ENCODE measurements at regions not wholly inside any gene's neighbourhood (a gene's known extent, or its start where the extent isn't known, plus 50 kb on each side); places are given as distances from the start of the nearest gene placed in this dataset.

GRCh38 chr3:30547716-30548115 is 58.7 kb upstream of the TGFBR2 start:
- H3K4me1 ChIP-seq (ENCODE audit: low read depth) = no peaks in the 10 kb centered on the region
- H3K36me3 ChIP-seq = no peaks in the 10 kb centered on the region
- DNase-seq (ENCODE audit: low read depth in 1 of 2, low spot score in 1 of 2) = no peak
- TF ChIP-seq CTCF (IDR thresholded peaks at IDR 0.05; ENCODE audit: low read depth, low read length) = no peak
- no peaks in the 10 kb centered on the region for H3K9me3 ChIP-seq (ENCODE audit: low read depth)
- H3K27me3 ChIP-seq = no peaks in the 10 kb centered on the region
- no peak overlapping the region for H3K4me3 ChIP-seq
- no peak overlapping the region for H3K27ac ChIP-seq

DNA sequence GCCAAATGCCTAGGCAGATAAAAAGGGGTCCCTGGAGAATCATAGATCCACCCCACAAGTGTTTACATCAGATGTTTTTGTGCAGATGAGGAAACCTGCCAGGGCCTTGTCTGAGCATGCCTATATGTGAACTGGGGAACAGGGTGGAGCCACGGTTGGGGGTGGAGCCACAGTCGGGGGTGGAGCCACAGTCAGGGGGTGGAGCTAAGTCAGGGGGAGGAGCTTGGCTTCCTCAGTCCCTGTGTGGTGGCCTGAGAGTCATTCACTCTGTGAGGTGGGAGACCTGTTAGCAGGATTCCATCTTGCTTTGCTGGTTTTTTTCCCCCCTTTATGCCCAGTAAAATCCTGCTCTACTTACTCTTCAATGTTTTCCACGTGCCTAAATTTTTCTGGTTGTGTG is 57.8 kb upstream of the TGFBR2 start:
- no peak for DNase-seq (ENCODE audit: low read depth in 1 of 2, low spot score in 1 of 2)

DNA sequence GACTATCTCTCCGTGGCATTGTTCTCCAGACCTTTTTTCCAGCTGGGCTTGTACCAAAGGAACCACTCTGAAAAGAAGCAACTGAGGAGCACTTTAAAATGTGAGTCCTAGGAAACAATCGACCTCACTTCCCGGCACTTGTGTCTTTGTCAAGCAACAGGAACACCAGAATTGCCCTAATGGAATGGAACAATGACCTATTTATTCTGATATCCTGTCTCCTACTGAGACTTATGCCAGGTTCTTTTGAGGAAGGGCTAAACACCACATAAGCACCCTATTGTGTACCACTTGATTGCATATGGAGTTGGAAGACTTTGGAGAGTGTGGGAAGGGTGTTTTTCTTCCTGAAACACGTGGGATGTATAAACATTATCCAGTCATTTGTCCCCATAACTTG is 56.8 kb upstream of the TGFBR2 start:
- peak in 1 of 2 donors; percentile 7 for DNase-seq (ENCODE audit: low read depth in 1 of 2, low spot score in 1 of 2)
- Histone ChIP-seq H3K36me3 (no peaks in the 10 kb centered on the region), H3K9me3 (ENCODE audit: low read depth) (no peaks in the 10 kb centered on the region), H3K27me3 (no peaks in the 10 kb centered on the region), H3K27ac (no peak overlapping the region), H3K4me3 (no peak overlapping the region), H3K4me1 (ENCODE audit: low read depth) (no peaks in the 10 kb centered on the region)
- no peak for TF ChIP-seq CTCF (IDR thresholded peaks at IDR 0.05; ENCODE audit: low read depth, low read length)

More for the DNA sequence above, 57.8 kb upstream of the TGFBR2 start:
- no peak overlapping the region for H3K4me3 ChIP-seq
- H3K27me3 ChIP-seq = no peaks in the 10 kb centered on the region
- no peaks in the 10 kb centered on the region for H3K9me3 ChIP-seq (ENCODE audit: low read depth)
- no peak overlapping the region for H3K27ac ChIP-seq
- H3K4me1 ChIP-seq (ENCODE audit: low read depth) = no peaks in the 10 kb centered on the region
- no peaks in the 10 kb centered on the region for H3K36me3 ChIP-seq
- TF ChIP-seq CTCF (IDR thresholded peaks at IDR 0.05; ENCODE audit: low read depth, low read length) = no peak

DNA sequence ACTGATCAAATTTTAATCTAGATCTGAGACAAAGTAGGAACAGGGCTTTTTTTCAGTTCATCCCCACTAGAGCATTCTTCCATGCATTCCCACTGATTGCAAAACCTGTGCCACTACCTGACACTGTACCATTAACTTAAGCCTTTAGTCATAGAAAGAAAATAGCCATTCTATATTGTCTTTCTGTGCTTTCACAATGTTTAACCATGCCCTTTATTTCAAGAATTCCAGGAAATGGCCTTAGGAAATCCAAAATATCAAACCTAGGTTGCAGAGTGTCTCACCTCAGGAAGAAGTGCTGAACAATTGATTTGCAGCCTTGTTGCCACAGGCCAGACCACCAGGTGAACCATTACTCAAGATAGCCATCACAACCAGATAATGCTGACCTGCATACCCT is 56.2 kb upstream of the TGFBR2 start:
- Histone ChIP-seq H3K9me3 (ENCODE audit: low read depth) (no peaks in the 10 kb centered on the region), H3K4me3 (no peak overlapping the region), H3K36me3 (no peaks in the 10 kb centered on the region), H3K27me3 (no peaks in the 10 kb centered on the region), H3K4me1 (ENCODE audit: low read depth) (no peaks in the 10 kb centered on the region), H3K27ac (no peak overlapping the region)
- DNase-seq (ENCODE audit: low read depth in 1 of 2, low spot score in 1 of 2) = no peak
- no peak for TF ChIP-seq CTCF (IDR thresholded peaks at IDR 0.05; ENCODE audit: low read depth, low read length)

- Histone ChIP-seq H3K4me1 (ENCODE audit: low read depth) (no peaks in the 10 kb centered on the region), H3K9me3 (ENCODE audit: low read depth) (no peaks in the 10 kb centered on the region), H3K4me3 (no peak overlapping the region), H3K36me3 (no peaks in the 10 kb centered on the region), H3K27me3 (no peaks in the 10 kb centered on the region), H3K27ac (no peak overlapping the region)
- no peak for TF ChIP-seq CTCF (IDR thresholded peaks at IDR 0.05; ENCODE audit: low read depth, low read length)
- DNase-seq (ENCODE audit: low read depth in 1 of 2, low spot score in 1 of 2) = no peak
Measured at GRCh38 chr3:30551266-30551665, 55.1 kb upstream of the TGFBR2 start.

- H3K4me1 ChIP-seq (ENCODE audit: low read depth) = no peaks in the 10 kb centered on the region
- H3K36me3 ChIP-seq = no peaks in the 10 kb centered on the region
- DNase-seq (ENCODE audit: low read depth in 1 of 2, low spot score in 1 of 2) = no peak
- no peaks in the 10 kb centered on the region for H3K27me3 ChIP-seq
- H3K27ac ChIP-seq = no peak overlapping the region
- TF ChIP-seq CTCF (IDR thresholded peaks at IDR 0.05; ENCODE audit: low read depth, low read length) = no peak
- H3K4me3 ChIP-seq = no peak overlapping the region
- H3K9me3 ChIP-seq (ENCODE audit: low read depth) = no peaks in the 10 kb centered on the region
Measured at GRCh38 chr3:30551927-30552326, 54.5 kb upstream of the TGFBR2 start.

Measured in cardiac muscle cell (in vitro differentiated cells and primary cell).